Suprapubic skin (tissue), 4 donors: ENCODE measurements at regions not wholly inside any gene's neighbourhood (a gene's known extent, or its start where the extent isn't known, plus 50 kb on each side); places are given as distances from the start of the nearest gene placed in this dataset.

Experiments
- DNase-seq, 2 donors: peaks; one replicate each; pipeline ENCODE4 v3.0.0-alpha.2; 2019; ENCODE audit warnings: low spot score in 2 of 2
- H3K27ac ChIP-seq: fragments of 200-600 bp; sonication (generic); one replicate; pipeline ENCODE4 v1.5.1; 2019
- H3K27me3 ChIP-seq: fragments of 200-600 bp; sonication (generic); one replicate; pipeline ENCODE4 v1.5.1; 2019
- H3K36me3 ChIP-seq: fragments of 200-600 bp; sonication (generic); one replicate; pipeline ENCODE4 v1.5.1; 2019
- H3K4me1 ChIP-seq: fragments of 200-600 bp; sonication (generic); one replicate; pipeline ENCODE4 v1.5.1; 2019
- H3K4me3 ChIP-seq: fragments of 200-600 bp; sonication (generic); one replicate; pipeline ENCODE4 v1.5.1; 2019; ENCODE audit warnings: mild to moderate bottlenecking
- H3K9me3 ChIP-seq: fragments of 200-600 bp; sonication (generic); one replicate; pipeline ENCODE4 v1.5.1; 2019
- CTCF ChIP-seq, 2 donors: fragments of 200-600 bp in 1 of 2; fragments of 450-650 bp in 1 of 2; sonication (generic) in 1 of 2; IDR thresholded peaks; one replicate each; pipeline ENCODE4 v1.5.1; 2016 to 2019; ENCODE audit warnings: antibody characterized with exemption in 2 of 2, mild to moderate bottlenecking in 1 of 2, moderate library complexity in 1 of 2
- EP300 ChIP-seq: sonication (generic); formaldehyde crosslinking; IDR thresholded peaks from one replicate; pipeline ENCODE4 v1.6.1; 2017; ENCODE audit warnings: antibody characterized with exemption
- POLR2A ChIP-seq, 2 donors: fragments of 450-650 bp; IDR thresholded peaks; one replicate each; pipeline ENCODE4 v1.6.1; 2017; ENCODE audit warnings: antibody characterized with exemption in 2 of 2, mild to moderate bottlenecking in 2 of 2, moderate library complexity in 2 of 2
- POLR2AphosphoS5 ChIP-seq, 3 donors: sonication (generic); formaldehyde crosslinking; IDR thresholded peaks; one replicate each; pipeline ENCODE4 v1.6.1; 2017; ENCODE audit warnings: antibody characterized with exemption in 3 of 3
- WGBS: methylation state at CpG from one replicate; pipeline ENCODE4 v1.1.5; 2018; 5-methylcytosine and 5-hydroxymethylcytosine counted together

- no peak overlapping the region for H3K27ac ChIP-seq
- TF ChIP-seq EP300: no peak
- no peak for TF ChIP-seq POLR2A (IDR thresholded peaks at IDR 0.05)
- TF ChIP-seq CTCF (IDR thresholded peaks at IDR 0.05): no peak
- TF ChIP-seq POLR2AphosphoS5 (IDR thresholded peaks at IDR 0.05): no peak
- H3K9me3 ChIP-seq: no peaks in the 10 kb centered on the region
- WGBS: 82% methylated on average over 4 of the region's 4 CpGs
- no peaks in the 10 kb centered on the region for H3K36me3 ChIP-seq
- H3K4me3 ChIP-seq: no peak overlapping the region
- H3K27me3 ChIP-seq: no peaks in the 10 kb centered on the region
- H3K4me1 ChIP-seq: no peaks in the 10 kb centered on the region
- no peak for DNase-seq
Measured at GRCh38 chr1:79207786-79208185, 201.3 kb upstream of the ADGRL4 start.

- no peak for DNase-seq
- Histone ChIP-seq H3K27me3 (no peaks in the 10 kb centered on the region), H3K36me3 (no peaks in the 10 kb centered on the region), H3K4me1 (no peaks in the 10 kb centered on the region), H3K4me3 (no peak overlapping the region), H3K27ac (no peak overlapping the region), H3K9me3 (no peaks in the 10 kb centered on the region)
- 82% methylated on average over 5 of the region's 5 CpGs for WGBS
- no peak for TF ChIP-seq EP300
- no peak for TF ChIP-seq CTCF (IDR thresholded peaks at IDR 0.05)
- TF ChIP-seq POLR2AphosphoS5 (IDR thresholded peaks at IDR 0.05): no peak
- TF ChIP-seq POLR2A (IDR thresholded peaks at IDR 0.05): no peak
Measured at GRCh38 chr1:79207331-79207730, 200.8 kb upstream of the ADGRL4 start.

GRCh38 chr1:79204779-79205479, 198.4 kb upstream of the ADGRL4 start:
- H3K36me3 ChIP-seq: no peaks in the 10 kb centered on the region
- 62% methylated on average over 4 of the region's 4 CpGs for WGBS

GRCh38 chr1:79198832-79199231, 192.3 kb upstream of the ADGRL4 start:
- no peaks in the 10 kb centered on the region for H3K9me3 ChIP-seq
- WGBS: 0% methylated on average over 2 of the region's 2 CpGs

More at GRCh38 chr1:79204779-79205479, 198.4 kb upstream of the ADGRL4 start:
- H3K4me1 ChIP-seq: no peaks in the 10 kb centered on the region
- TF ChIP-seq EP300 (no peak), POLR2AphosphoS5 (IDR thresholded peaks at IDR 0.05) (no peak), CTCF (IDR thresholded peaks at IDR 0.05) (no peak), POLR2A (IDR thresholded peaks at IDR 0.05) (no peak)
- DNase-seq: no peak
- no peaks in the 10 kb centered on the region for H3K9me3 ChIP-seq
- no peaks in the 10 kb centered on the region for H3K27me3 ChIP-seq
- H3K27ac ChIP-seq: no peak overlapping the region
- H3K4me3 ChIP-seq: no peak overlapping the region

GRCh38 chr1:79197421-79197820, 190.9 kb upstream of the ADGRL4 start:
- Histone ChIP-seq H3K4me1 (no peaks in the 10 kb centered on the region), H3K27ac (no peak overlapping the region), H3K4me3 (no peak overlapping the region), H3K36me3 (no peaks in the 10 kb centered on the region), H3K27me3 (no peaks in the 10 kb centered on the region), H3K9me3 (no peaks in the 10 kb centered on the region)
- no peak for DNase-seq
- TF ChIP-seq EP300: no peak
- no peak for TF ChIP-seq POLR2AphosphoS5 (IDR thresholded peaks at IDR 0.05)
- TF ChIP-seq POLR2A (IDR thresholded peaks at IDR 0.05): no peak
- TF ChIP-seq CTCF (IDR thresholded peaks at IDR 0.05): no peak
- 80% methylated on average over 2 of the region's 2 CpGs for WGBS

More at GRCh38 chr1:79198832-79199231, 192.3 kb upstream of the ADGRL4 start:
- no peak for TF ChIP-seq POLR2AphosphoS5 (IDR thresholded peaks at IDR 0.05)
- TF ChIP-seq POLR2A (IDR thresholded peaks at IDR 0.05): no peak
- TF ChIP-seq CTCF (IDR thresholded peaks at IDR 0.05): no peak
- no peak for TF ChIP-seq EP300
- H3K4me3 ChIP-seq: no peak overlapping the region
- no peak for DNase-seq
- no peaks in the 10 kb centered on the region for H3K27me3 ChIP-seq
- H3K36me3 ChIP-seq: no peaks in the 10 kb centered on the region
- H3K4me1 ChIP-seq: no peaks in the 10 kb centered on the region
- no peak overlapping the region for H3K27ac ChIP-seq
